K562 (cell line): ENCODE measurements at regions not wholly inside any gene's neighbourhood (a gene's known extent, or its start where the extent isn't known, plus 50 kb on each side); places are given as distances from the start of the nearest gene placed in this dataset.

Source experiments
- ATAC-seq: fragments of 200-7000 bp; cut with Tn5 transposase; 3 replicates; pipeline ENCODE4 v1.9.1; 2020; ENCODE audit warnings: moderate library complexity
- BruUV-seq: library from RNA; stranded (reverse); fragments of 400-500 nt; replicated peaks from 2 replicates; lab custom pipeline; 2021; lab: Mats Ljungman, UMichigan
- CTCF ChIA-PET: fragments of 300-600 bp; formaldehyde crosslinking; extraction: SDS; loops from one replicate; lab custom pipeline; 2021; ENCODE audit warnings: low intra/inter-chr PET ratio; lab: Yijun Ruan, JAX
- POLR2A ChIA-PET: fragments of 300-600, 350-650 bp; sonication (Branson Sonifier 250); formaldehyde crosslinking; extraction: SDS; loops from one replicate; lab custom pipeline; 2021; ENCODE audit warnings: antibody characterized with exemption, inconsistent platforms; lab: Yijun Ruan, JAX
- DNase-seq, 4 experiments: peaks; one replicate each; pipeline versions ENCODE4 v3.0.0 to v3.0.0-alpha.2; 2011 to 2018; ENCODE audit warnings: low spot score in 3 of 4, mixed read lengths in 3 of 4; ENCODE audit errors: extremely low read depth in 1 of 4
- FAIRE-seq: peaks from 2 replicates; lab custom pipeline; 2011; peaks lifted over from hg19 to GRCh38; lab: Jason Lieb, UNC
- H2AFZ ChIP-seq: 2 replicates; pipeline ENCODE4 v1.6.0; 2011; ENCODE audit warnings: low read depth, low read length, control low read depth, inconsistent platforms
- H3K27ac ChIP-seq: fragments of 200-600 bp; 3 replicates; pipeline ENCODE4 v1.8.0; 2011; ENCODE audit warnings: low read depth, mild to moderate bottlenecking, control low read depth, inconsistent platforms, low read length, moderate library complexity, mixed read lengths; ENCODE audit errors: extremely low read depth
- H3K27me3 ChIP-seq, 2 experiments: fragments of 300-600 bp in 1 of 2; 2 replicates in 1 of 2; 3 replicates in 1 of 2; pipeline versions ENCODE4 v1.6.0 to v1.8.0; 2011; ENCODE audit warnings: inconsistent platforms in 2 of 2, low read length in 2 of 2, mild to moderate bottlenecking in 1 of 2, mixed read lengths in 1 of 2, moderate library complexity in 1 of 2; ENCODE audit not compliant: control insufficient read depth in 2 of 2, insufficient read depth in 2 of 2
- H3K36me3 ChIP-seq: fragments of 300-600 bp; 3 replicates; pipeline ENCODE4 v1.8.0; 2011; ENCODE audit warnings: mild to moderate bottlenecking, low read length, inconsistent platforms; ENCODE audit not compliant: control insufficient read depth, insufficient read depth
- H3K4me1 ChIP-seq, 2 experiments: fragments of 200-600 bp in 1 of 2; replicated peaks in 1 of 2; 2 replicates in 1 of 2; 3 replicates in 1 of 2; pipeline versions ENCODE4 v1.5.1 to v1.8.0; 2011; ENCODE audit warnings: inconsistent platforms in 2 of 2, low read length in 2 of 2, mild to moderate bottlenecking in 1 of 2, mixed read lengths in 1 of 2, moderate library complexity in 1 of 2; ENCODE audit not compliant: control insufficient read depth in 2 of 2, insufficient read depth in 2 of 2
- H3K4me2 ChIP-seq: 2 replicates; pipeline ENCODE4 v1.6.1; 2011; ENCODE audit warnings: low read length, control low read depth, inconsistent platforms, mixed read lengths; ENCODE audit not compliant: insufficient read depth
- H3K4me3 ChIP-seq: fragments of 200-600 bp; sonication (generic), shearing (Covaris generic); 2 replicates; pipeline ENCODE4 v1.5.1; 2016; ENCODE audit warnings: control low read depth, inconsistent platforms
- H3K79me2 ChIP-seq: fragments of 200-600 bp; 3 replicates; pipeline ENCODE4 v1.8.0; 2011; ENCODE audit warnings: low read length, inconsistent platforms; ENCODE audit not compliant: control insufficient read depth, insufficient read depth
- H3K9ac ChIP-seq, 2 experiments: 2 replicates each; pipeline versions ENCODE4 v1.6.0 to v1.6.1; 2011; ENCODE audit warnings: low read depth in 2 of 2, low read length in 2 of 2, control low read depth in 1 of 2, inconsistent platforms in 1 of 2, mild to moderate bottlenecking in 1 of 2, mixed read lengths in 1 of 2; ENCODE audit not compliant: insufficient read depth in 1 of 2
- H3K9me1 ChIP-seq: one replicate; pipeline ENCODE4 v1.6.0; 2011; ENCODE audit warnings: inconsistent platforms, mild to moderate bottlenecking, low read length, moderate library complexity; ENCODE audit not compliant: control insufficient read depth, insufficient read depth
- H3K9me3 ChIP-seq: replicated peaks from 2 replicates; pipeline ENCODE4 v1.5.1; 2011; ENCODE audit warnings: low read depth, low read length, inconsistent platforms; ENCODE audit not compliant: control insufficient read depth, insufficient read depth
- H4K20me1 ChIP-seq: replicated peaks from 2 replicates; pipeline ENCODE4 v1.6.1; 2011; ENCODE audit warnings: low read length, inconsistent platforms, mixed read lengths; ENCODE audit not compliant: control insufficient read depth, insufficient read depth
- GATAD2B ChIP-seq: fragments of 450-650 bp; IDR thresholded peaks from 2 replicates; pipeline ENCODE4 v1.6.1; 2017; ENCODE audit warnings: mild to moderate bottlenecking, borderline replicate concordance
- HEY1 ChIP-seq: fragments of 250-450 bp; sonication (Bioruptor Pico); IDR thresholded peaks from 2 replicates; pipeline ENCODE4 v1.5.0; 2020; ENCODE audit warnings: mild to moderate bottlenecking, moderate library complexity, borderline replicate concordance
- IRF9 ChIP-seq: fragments of 450-650 bp; IDR thresholded peaks from 2 replicates; pipeline ENCODE4 v1.6.1; 2016; ENCODE audit warnings: missing biosample characterization, missing genetic modification characterization
- MED1 ChIP-seq: sonication (generic); formaldehyde crosslinking; IDR thresholded peaks from 2 replicates; pipeline ENCODE4 v1.8.1; 2023; ENCODE audit warnings: missing genetic modification reagents, borderline replicate concordance
- PTBP1 ChIP-seq: fragments of 200-400 bp; formaldehyde crosslinking; IDR thresholded peaks from 2 replicates; pipeline ENCODE4 v1.6.1; 2017; ENCODE audit warnings: low read depth, low read length
- SAP30 ChIP-seq: fragments of 200-600 bp; sonication (generic); IDR thresholded peaks from 2 replicates; pipeline ENCODE4 v1.6.1; 2012; ENCODE audit warnings: borderline replicate concordance, low read depth, mild to moderate bottlenecking, moderate library complexity, low read length, control low read depth, inconsistent platforms; ENCODE audit not compliant: insufficient read depth, poor library complexity, severe bottlenecking
- ZBTB5 ChIP-seq: fragments of 450-650 bp; IDR thresholded peaks from 2 replicates; pipeline ENCODE4 v1.6.1; 2017; ENCODE audit warnings: antibody characterized with exemption
- ZNF12 ChIP-seq: sonication (generic); formaldehyde crosslinking; IDR thresholded peaks from 2 replicates; pipeline ENCODE4 v1.4.0; 2020; ENCODE audit warnings: mild to moderate bottlenecking, missing genetic modification reagents
- ZNF282 ChIP-seq: sonication (generic); formaldehyde crosslinking; IDR thresholded peaks from 2 replicates; pipeline ENCODE4 v1.8.1; 2023; ENCODE audit warnings: missing genetic modification reagents
- ZNF551 ChIP-seq: fragments of 250-450 bp; sonication (Bioruptor Pico); IDR thresholded peaks from 2 replicates; pipeline ENCODE4 v1.5.0; 2021; ENCODE audit warnings: mild to moderate bottlenecking, moderate library complexity
- ZNF780A ChIP-seq: fragments of 250-450 bp; sonication (Bioruptor Pico); IDR thresholded peaks from 2 replicates; pipeline ENCODE4 v1.5.0; 2021; ENCODE audit warnings: mild to moderate bottlenecking
- WGBS: fragments of 100-300 bp; shearing (Covaris generic); methylation state at CpG from one replicate; pipeline ENCODE4 v1.1.6; 2016; ENCODE audit warnings: low coverage, mixed read lengths; ENCODE audit not compliant: insufficient coverage; ENCODE audit errors: missing lambda C conversion rate; 5-methylcytosine and 5-hydroxymethylcytosine counted together
- in situ Hi-C: fragments of 300-500 bp; cut with MboI; formaldehyde crosslinking; loops from 4 replicates; pipeline ENCODE4 v1.15.0; 2018; ENCODE audit warnings: inconsistent platforms, mixed read lengths
- intact Hi-C: fragments of 100-400 bp; cut with micrococcal nuclease; formaldehyde crosslinking; loops from 2 replicates; pipeline ENCODE4 v1.14.2; 2022
- TF ChIP-seq, protein P1 (sequence below): fragments of 450-650 bp; IDR thresholded peaks from 2 replicates; pipeline ENCODE4 v1.6.1; 2016; ENCODE audit warnings: low read depth

DNA sequence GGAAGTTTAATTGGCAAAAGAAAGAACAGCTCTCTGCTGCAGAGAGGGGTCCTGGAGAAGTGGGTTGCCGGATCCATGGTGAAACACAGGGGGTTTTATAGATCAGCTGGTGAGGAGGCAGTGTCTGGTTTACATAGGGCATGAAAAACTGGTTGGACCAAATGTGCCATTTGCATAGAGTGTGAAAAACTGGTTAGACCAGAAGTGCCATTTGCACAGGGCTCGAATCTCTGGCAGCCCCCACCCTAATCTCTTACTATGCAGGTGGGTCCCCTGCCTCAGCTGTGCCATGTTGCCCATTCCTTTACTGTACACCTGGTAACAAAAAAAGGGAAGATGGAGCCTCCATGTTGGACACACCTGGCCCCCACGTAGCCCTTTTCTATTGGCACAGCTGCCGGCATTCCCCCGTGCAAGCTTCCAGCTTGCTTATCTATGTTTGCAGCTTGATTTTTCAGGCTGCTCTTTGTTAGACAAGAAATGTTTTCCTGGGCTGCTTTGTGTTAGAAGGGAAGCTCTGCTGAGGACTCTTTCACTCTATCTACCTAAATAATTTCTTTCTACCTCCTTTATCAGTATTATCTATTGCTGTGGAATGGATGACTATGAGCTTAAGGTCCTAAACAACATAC, 61.1 kb upstream of the TMEM132D start:
- in situ Hi-C loops, result no loop called here
- intact Hi-C loops, result no loop called here
- H4K20me1 ChIP-seq, result no peaks in the 10 kb centered on the region
- H3K9ac ChIP-seq, result no peak overlapping the region
- no peaks in the 10 kb centered on the region for H3K27me3 ChIP-seq
- no peak overlapping the region for H2AFZ ChIP-seq
- no peak overlapping the region for H3K27ac ChIP-seq
- no peak for DNase-seq
- no peak for FAIRE-seq
- H3K4me3 ChIP-seq, result no peak overlapping the region
- no peak for ATAC-seq
- no peaks in the 10 kb centered on the region for H3K4me1 ChIP-seq
- H3K9me1 ChIP-seq, result no peaks in the 10 kb centered on the region
- no peaks in the 10 kb centered on the region for H3K9me3 ChIP-seq
- H3K79me2 ChIP-seq, result no peaks in the 10 kb centered on the region
- 0% methylated on average over 5 of the region's 5 CpGs for WGBS
- H3K4me2 ChIP-seq, result no peak overlapping the region
- ChIA-PET CTCF (no interaction called here), POLR2A (interaction anchor here (0.6 kb wide), 2 partner anchors 19 to 1453 kb away, joined by 3 to 4 read pairs; no protein-coding TSS in a partner anchor)
- no TSS peak for BruUV-seq
- H3K36me3 ChIP-seq, result no peaks in the 10 kb centered on the region
- TF ChIP-seq SAP30, result no peak
- TF ChIP-seq IRF9, result no peak
- no peak for TF ChIP-seq ZNF780A
- no peak for TF ChIP-seq GATAD2B
- TF ChIP-seq ZNF282 (CRISPR knock-in tag), result no peak
- no peak for TF ChIP-seq ZNF12
- TF ChIP-seq PTBP1, result no peak
- TF ChIP-seq MED1, result no peak
- TF ChIP-seq, protein P1, sequence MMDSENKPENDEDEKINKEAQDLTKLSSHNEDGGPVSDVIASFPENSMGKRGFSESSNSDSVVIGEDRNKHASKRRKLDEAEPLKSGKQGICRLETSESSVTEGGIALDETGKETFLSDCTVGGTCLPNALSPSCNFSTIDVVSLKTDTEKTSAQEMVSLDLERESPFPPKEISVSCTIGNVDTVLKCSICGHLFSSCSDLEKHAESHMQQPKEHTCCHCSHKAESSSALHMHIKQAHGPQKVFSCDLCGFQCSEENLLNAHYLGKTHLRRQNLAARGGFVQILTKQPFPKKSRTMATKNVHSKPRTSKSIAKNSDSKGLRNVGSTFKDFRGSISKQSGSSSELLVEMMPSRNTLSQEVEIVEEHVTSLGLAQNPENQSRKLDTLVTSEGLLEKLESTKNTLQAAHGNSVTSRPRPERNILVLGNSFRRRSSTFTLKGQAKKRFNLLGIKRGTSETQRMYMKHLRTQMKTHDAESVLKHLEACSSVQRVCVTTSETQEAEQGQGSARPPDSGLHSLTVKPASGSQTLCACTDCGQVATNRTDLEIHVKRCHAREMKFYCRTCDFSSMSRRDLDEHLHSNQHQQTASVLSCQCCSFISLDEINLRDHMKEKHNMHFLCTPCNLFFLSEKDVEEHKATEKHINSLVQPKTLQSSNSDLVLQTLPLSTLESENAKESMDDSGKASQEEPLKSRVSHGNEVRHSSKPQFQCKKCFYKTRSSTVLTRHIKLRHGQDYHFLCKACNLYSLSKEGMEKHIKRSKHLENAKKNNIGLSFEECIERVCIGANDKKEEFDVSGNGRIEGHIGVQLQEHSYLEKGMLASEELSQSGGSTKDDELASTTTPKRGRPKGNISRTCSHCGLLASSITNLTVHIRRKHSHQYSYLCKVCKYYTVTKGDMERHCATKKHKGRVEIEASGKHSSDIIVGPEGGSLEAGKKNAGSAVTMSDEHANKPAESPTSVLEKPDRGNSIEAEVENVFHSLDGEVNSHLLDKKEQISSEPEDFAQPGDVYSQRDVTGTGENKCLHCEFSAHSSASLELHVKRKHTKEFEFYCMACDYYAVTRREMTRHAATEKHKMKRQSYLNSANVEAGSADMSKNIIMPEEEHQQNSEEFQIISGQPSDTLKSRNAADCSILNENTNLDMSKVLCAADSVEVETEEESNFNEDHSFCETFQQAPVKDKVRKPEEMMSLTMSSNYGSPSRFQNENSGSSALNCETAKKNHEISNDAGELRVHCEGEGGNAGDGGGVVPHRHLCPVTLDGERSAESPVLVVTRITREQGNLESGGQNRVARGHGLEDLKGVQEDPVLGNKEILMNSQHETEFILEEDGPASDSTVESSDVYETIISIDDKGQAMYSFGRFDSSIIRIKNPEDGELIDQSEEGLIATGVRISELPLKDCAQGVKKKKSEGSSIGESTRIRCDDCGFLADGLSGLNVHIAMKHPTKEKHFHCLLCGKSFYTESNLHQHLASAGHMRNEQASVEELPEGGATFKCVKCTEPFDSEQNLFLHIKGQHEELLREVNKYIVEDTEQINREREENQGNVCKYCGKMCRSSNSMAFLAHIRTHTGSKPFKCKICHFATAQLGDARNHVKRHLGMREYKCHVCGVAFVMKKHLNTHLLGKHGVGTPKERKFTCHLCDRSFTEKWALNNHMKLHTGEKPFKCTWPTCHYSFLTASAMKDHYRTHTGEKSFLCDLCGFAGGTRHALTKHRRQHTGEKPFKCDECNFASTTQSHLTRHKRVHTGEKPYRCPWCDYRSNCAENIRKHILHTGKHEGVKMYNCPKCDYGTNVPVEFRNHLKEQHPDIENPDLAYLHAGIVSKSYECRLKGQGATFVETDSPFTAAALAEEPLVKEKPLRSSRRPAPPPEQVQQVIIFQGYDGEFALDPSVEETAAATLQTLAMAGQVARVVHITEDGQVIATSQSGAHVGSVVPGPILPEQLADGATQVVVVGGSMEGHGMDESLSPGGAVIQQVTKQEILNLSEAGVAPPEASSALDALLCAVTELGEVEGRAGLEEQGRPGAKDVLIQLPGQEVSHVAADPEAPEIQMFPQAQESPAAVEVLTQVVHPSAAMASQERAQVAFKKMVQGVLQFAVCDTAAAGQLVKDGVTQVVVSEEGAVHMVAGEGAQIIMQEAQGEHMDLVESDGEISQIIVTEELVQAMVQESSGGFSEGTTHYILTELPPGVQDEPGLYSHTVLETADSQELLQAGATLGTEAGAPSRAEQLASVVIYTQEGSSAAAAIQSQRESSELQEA, result no peak
- no peak for TF ChIP-seq HEY1 (CRISPR knock-in tag)
- TF ChIP-seq ZNF551 (CRISPR knock-in tag), result no peak
- no peak for TF ChIP-seq ZBTB5
